NCI-H82 (cell line): ENCODE measurements at regions not wholly inside any gene's neighbourhood (a gene's known extent, or its start where the extent isn't known, plus 50 kb on each side); places are given as distances from the start of the nearest gene placed in this dataset.
A peak's percentile ranks its signal among the peaks of the same experiment; 100 is the strongest.
"Not testable (repeated sequence)": the region's sequence is repeated elsewhere in the genome, so short reads cannot be mapped to it uniquely, and the experiment has no call there.

Experiments
- DNase-seq: peaks from one replicate; lab custom pipeline; 2025; lab: John Stamatoyannopoulos, UW

- DNase-seq, result no peak
Measured at GRCh38 chr20:53773792-53774401, 180.3 kb upstream of the ZNF217 start.

- not testable (repeated sequence) for DNase-seq
Measured at GRCh38 chr20:53773066-53773791, 179.6 kb upstream of the ZNF217 start.

DNA sequence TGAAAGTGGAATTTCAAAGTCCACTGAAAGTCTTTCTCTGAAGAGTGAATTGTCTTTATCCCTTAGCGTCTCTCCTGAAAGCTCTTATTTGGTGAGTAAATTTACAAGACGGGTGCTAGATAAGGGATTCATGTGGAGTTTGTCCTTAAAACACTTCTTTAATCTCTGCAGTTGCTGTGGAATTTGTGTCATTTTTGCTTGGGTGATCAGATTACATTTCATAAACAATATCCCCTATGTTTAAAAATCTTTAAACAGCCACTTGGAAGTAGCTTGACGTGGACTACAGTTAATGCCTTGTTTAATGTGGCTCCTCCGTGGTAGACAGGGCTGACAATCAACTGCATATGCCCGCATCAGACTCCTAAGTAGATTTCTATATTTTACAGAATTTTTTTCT is 175.4 kb upstream of the ZNF217 start:
- no peak for DNase-seq

DNA sequence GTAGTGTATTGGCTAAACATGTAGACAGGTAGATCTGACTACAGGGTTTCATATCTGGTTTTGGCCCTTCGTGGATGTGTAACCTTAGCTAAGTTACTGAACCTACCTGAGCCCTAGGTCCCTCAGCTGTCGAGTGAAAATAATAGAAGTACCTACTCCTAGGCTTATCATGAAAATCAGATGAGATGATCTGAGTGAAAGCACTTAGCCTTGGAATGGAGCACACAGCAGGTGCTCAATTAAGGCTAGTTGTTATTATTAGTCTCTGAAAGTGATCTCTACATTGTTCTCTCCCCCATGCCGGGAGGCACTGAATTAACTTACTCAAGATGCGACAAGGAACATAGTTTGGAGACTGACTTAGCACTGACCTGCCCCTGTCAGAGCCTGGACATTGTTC is 174.7 kb upstream of the ZNF217 start:
- DNase-seq, result no peak

DNA sequence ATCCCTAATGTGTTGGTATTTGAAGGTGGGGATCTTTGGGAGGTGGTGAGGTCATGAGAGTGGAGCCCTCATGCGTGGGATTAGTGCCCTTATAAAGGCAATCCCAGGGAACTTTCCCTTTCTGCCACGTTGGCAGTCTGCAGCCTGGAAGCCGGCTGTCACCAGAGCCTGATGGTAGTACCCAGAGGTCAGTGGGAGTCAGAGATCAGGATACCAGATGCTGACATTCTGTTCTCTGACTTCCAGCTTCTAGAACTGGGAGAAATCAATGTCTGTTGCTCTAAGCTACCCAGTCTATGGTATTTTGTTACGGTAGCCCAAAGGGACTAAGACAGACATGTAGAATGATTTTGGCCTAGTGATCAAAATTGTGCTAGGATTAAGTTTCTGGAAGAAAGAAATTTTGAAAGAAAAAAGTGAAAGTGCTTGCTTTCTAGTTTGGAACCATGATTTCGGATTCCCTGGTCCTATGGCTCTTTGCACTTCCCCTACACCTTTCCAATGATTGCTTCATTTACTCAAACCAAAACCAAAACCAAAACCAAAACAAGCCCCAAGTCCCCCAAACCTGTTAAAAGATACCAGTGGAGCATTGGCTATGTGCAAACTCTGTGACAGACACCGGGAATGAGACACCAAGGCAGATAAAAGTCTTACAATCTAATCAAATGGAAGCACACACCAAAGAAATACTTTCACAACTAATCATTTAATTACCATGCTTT is 173.7 kb upstream of the ZNF217 start:
- DNase-seq, result peak; percentile 14

- no peak for DNase-seq
Measured at GRCh38 chr20:53764415-53764800, 170.8 kb upstream of the ZNF217 start.

DNA sequence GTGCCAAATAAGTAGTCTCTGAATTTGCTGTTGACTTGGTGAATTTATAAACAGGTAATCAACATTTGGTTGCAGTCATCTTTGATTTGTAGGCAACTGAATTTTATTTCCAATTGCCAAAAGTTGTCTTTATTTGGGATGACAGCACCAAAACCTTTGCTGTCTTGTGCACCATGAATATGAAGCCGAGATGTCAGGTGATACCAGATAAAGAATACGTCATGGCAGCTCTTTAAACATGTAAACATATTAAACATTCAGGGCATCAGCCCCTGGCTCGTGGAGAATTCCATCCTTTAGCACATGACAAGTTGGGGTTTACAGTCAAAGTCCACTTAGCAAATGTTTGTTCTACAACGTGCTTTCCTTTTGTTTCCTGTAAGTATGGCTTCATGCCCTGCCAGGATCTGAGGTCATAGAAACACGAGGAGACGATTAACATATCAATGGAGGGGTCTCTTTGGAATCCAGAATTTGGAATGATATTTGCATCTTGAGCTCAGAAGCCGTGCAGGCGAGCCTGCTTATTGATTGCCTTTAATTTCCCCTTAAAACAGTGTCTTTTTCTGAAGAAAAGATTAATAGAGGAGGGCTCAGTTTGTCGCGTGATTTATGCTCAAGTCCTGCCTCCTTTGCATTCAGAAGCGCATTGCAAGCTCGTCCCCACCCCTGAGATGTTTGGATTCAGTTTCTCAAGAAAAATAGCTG is 170.2 kb upstream of the ZNF217 start:
- DNase-seq, result no peak

DNA sequence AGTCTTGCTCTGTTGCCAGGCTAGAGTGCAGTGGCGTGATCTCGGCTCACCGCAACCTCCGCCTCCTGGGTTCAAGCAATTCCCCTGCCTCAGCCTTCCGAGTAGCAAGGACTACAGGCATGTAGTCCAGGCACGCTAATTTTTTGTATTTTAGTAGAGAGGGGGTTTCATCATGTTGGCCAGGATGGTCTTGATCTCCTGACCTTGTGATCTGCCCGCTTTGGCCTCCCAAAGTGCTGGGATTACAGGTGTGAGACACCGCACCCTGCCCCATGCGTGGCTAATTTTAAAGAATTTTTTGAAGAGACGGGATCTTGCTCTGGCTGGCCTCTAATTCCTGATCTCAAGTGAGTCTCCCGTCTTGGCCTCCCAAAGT is 168.8 kb upstream of the ZNF217 start:
- not testable (repeated sequence) for DNase-seq

DNA sequence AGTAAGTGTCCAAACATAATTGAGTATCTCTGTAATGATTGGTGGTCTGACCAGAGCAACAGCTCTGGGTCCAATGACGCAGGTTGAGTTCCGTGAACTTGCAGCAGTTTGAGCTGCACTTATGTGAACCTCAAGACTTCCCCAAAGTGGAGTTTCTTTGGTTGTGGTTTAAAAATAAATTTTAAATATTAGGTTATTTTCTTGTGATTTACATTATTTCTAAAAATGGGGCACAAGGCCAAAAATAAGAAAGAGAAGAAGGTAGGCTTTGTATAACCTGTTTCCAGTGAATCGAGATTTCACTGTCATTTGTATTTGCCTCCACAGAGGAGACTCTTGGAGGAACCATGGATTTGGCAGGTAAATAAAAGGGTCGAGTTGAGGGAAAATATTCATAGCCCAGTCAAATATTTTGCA is 166.4 kb upstream of the ZNF217 start:
- DNase-seq, result no peak

DNA sequence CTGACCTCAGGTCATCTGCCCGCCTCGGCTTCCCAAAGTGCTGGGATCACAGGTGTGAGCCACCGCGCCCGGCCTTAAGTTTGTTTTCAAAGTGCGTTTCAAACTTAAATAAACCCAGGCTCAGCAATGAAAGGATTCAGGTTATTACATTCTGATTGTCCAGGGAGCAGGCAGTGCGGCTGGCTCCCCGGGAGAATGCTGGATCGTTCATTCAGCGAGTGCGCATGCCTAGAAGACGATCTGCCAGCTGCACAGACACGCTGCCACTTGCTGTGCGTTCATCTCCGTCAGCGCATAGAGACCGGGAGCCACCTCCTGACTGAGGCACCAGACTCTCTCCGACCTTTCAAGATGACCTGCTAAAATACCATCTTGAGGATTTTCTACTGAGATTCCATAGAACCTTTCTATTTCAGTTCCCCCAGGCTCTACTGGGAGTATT is 163.9 kb upstream of the ZNF217 start:
- DNase-seq, result no peak

DNA sequence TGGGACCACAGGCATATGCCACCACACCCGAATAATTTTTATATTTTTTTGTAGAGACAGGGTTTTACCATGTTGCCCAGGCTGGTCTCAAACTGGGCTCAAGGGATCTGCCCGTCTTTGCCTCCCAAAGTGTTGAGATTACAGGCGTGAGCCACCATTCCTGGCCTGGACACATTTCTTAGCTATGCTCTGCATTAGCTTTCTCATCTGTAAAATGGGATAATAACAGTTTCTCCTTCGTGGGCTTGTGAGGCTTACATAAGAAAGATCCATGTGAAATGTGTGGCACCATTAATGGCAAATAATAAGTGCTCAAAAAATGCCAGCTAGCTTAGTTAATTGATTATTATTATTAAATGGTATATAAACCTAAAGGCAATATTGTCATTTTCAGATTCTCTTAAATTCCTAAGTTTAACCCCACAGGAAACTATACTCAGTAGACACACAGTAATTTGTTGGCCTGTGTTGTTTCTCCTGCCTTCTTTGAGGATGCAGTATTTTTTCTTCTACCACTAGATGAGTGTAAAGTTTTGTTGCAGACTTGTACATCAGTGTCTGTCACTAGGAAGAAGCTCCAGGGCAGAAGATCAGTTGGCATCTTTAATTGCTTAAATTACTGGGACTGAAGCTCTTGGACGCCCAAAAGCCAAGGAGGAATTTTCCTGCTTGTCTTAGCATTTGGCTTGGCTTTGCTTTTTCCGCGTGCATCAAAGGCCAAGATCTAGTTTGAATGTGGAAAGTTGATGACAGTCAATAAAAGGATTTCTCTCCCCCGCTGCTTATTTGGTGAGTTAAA is 162.3 kb upstream of the ZNF217 start:
- no peak for DNase-seq

DNA sequence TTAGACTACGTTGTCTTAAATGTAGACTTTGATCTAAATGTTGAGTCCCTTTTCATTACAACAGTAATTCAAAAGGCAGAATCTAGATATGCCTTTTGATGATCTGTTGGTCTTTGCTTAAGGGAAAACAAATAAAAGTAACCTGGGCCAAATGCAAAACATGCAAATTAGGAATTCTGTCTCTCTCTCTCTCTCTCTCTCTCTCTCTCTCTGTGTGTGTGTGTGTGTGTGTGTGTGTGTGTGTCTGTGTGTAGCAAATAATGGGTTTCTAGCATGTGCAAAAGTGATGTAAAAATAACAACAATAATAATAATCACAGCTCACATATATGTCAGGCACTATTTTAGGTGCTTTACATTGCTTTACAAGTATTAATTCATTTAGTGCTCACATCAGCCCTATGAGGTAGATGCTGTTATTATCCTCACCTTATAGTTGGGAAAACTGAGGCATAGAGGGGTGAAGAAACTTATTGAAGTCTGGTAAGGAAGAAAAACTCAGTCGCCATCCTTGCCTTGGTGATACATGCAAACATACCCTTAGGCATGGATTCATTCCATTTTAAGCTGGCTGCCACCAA is 160.3 kb upstream of the ZNF217 start:
- no peak for DNase-seq

DNA sequence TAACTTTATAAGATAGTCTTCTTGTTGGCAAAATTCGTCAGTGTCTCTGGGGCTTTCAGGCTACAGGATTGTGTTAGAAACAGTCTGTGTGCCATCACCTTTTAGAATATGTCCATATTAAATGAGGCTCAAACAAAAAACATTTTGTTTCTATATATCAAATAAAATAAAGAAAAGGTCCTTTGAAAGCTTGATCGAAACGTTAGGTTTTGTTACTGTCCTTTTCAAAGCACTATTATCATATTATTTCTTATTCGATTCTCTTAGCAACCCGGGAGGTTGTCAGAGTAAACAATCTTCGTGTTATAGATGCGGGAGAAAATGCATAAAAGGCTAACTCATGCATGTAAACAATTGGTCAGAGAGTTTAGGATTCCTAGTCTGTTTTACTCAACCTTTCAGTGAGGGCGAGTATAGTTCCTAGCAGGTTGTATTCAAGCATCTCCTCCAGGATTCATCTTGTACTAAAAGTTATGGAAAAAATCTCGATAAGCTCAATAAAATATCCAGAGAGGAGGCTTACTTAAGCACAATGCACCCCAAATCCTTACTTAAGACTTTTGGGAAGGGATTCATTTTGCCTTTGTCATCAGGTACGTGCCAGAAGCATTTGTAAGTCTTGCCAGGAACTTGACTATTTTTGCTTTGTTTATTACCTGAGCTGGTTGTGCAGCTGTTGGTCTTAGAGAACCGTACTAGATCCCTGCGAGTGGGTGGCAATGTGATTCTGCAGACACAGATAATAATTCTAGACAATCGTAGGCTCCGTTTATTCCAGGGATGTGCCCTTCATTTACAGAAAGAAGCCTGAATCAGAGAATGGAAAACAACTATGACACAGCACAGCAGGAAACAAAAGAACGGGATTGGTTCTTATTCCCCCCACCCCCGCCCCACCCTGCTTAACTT is 159.6 kb upstream of the ZNF217 start:
- DNase-seq, result no peak

- no peak for DNase-seq
Measured at GRCh38 chr20:53752583-53752970, 158.9 kb upstream of the ZNF217 start.

- DNase-seq, result no peak
Measured at GRCh38 chr20:53751620-53752318, 158.1 kb upstream of the ZNF217 start.

GRCh38 chr20:53750827-53751619 is 157.4 kb upstream of the ZNF217 start:
- peak; percentile 14 for DNase-seq

GRCh38 chr20:53749499-53749898 is 155.9 kb upstream of the ZNF217 start:
- DNase-seq, result no peak

GRCh38 chr20:53748821-53749421 is 155.3 kb upstream of the ZNF217 start:
- DNase-seq, result peak; percentile 40
